Left forelimb (tissue), 1 donor: ENCODE measurements at regions not wholly inside any gene's neighbourhood (a gene's known extent, or its start where the extent isn't known, plus 50 kb on each side); places are given as distances from the start of the nearest gene placed in this dataset.

Source experiments
- DNase-seq: peaks from one replicate; pipeline ENCODE4 v3.0.0-alpha.2; 2018; ENCODE audit warnings: low spot score

GRCh38 chr2:12027136-12027535 lies 280.7 kb downstream of the LPIN1 start:
- DNase-seq, result no peak

- no peak for DNase-seq
These were observed 285.4 kb downstream of the LPIN1 start for GRCh38 chr2:12031866-12032265.

- DNase-seq, result no peak
These were observed 286.0 kb downstream of the LPIN1 start for GRCh38 chr2:12032398-12032797.

- DNase-seq, result no peak
These were observed 286.5 kb downstream of the LPIN1 start for GRCh38 chr2:12032975-12033374.

GRCh38 chr2:12033494-12033893 lies 287.1 kb downstream of the LPIN1 start:
- no peak for DNase-seq

- DNase-seq, result no peak
These were observed 287.9 kb downstream of the LPIN1 start for GRCh38 chr2:12034382-12034781.

- DNase-seq, result no peak
These were observed 288.7 kb downstream of the LPIN1 start for GRCh38 chr2:12035029-12035720.

GRCh38 chr2:12035956-12036639 lies 289.7 kb downstream of the LPIN1 start:
- DNase-seq, result no peak

GRCh38 chr2:12036640-12036983 lies 290.2 kb downstream of the LPIN1 start:
- no peak for DNase-seq

- DNase-seq, result no peak
These were observed 290.9 kb downstream of the LPIN1 start for GRCh38 chr2:12037301-12037700.

GRCh38 chr2:12041236-12041635 lies 294.8 kb downstream of the LPIN1 start:
- DNase-seq, result no peak

- DNase-seq, result no peak
These were observed 296.7 kb downstream of the LPIN1 start for GRCh38 chr2:12043131-12043530.

GRCh38 chr2:12044857-12045256 lies 298.4 kb downstream of the LPIN1 start:
- no peak for DNase-seq

GRCh38 chr2:12045864-12046291 lies 299.4 kb downstream of the LPIN1 start:
- DNase-seq, result no peak

GRCh38 chr2:12046641-12047040 lies 300.2 kb downstream of the LPIN1 start:
- no peak for DNase-seq

- DNase-seq, result no peak
These were observed 301.3 kb downstream of the LPIN1 start for GRCh38 chr2:12047761-12048160.

- DNase-seq, result no peak
These were observed 302.1 kb downstream of the LPIN1 start for GRCh38 chr2:12048550-12048949.

GRCh38 chr2:12050396-12050795 lies 304.0 kb downstream of the LPIN1 start:
- no peak for DNase-seq

GRCh38 chr2:12051831-12052230 lies 305.4 kb downstream of the LPIN1 start:
- no peak for DNase-seq

- DNase-seq, result no peak
These were observed 306.4 kb downstream of the LPIN1 start for GRCh38 chr2:12052796-12053195.

- no peak for DNase-seq
These were observed 308.7 kb downstream of the LPIN1 start for GRCh38 chr2:12054956-12055618.

GRCh38 chr2:12057436-12058166 lies 311.2 kb downstream of the LPIN1 start:
- DNase-seq, result no peak
